SH-SY5Y (cell line): ENCODE measurements at regions not wholly inside any gene's neighbourhood (a gene's known extent, or its start where the extent isn't known, plus 50 kb on each side); places are given as distances from the start of the nearest gene placed in this dataset.

Experiments
- GATA2 ChIP-seq: IDR thresholded peaks from 2 replicates; pipeline ENCODE4 v1.6.1; 2011; ENCODE audit warnings: mild to moderate bottlenecking, low read depth, low read length
- GATA3 ChIP-seq: IDR thresholded peaks from 2 replicates; pipeline ENCODE4 v1.6.1; 2011; ENCODE audit warnings: low read depth, mild to moderate bottlenecking, low read length, moderate library complexity

DNA sequence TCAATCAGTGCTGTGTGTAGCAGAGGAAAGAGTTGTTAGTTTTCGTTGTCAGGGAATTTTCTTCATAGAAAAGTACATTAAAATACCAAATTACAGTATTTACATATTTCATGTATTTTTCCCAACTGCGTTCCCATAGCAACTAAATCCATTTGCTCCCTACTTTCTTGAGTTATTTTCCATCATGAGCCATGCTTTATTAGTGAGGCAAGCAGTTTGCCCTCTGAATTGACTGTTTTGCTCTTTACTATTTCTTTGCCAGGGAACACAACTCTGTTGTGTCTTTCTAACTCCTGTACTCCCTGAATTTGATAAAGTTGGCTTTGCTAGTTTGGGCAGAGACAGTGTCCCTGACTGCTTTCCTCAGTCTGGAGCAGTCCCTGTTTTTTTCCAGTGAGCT, 276.2 kb upstream of the SLC30A5 start:
- no peak for TF ChIP-seq GATA2
- no peak for TF ChIP-seq GATA3

- no peak for TF ChIP-seq GATA2
- TF ChIP-seq GATA3: no peak
Observed at GRCh38 chr5:68818057-68818695, 275.6 kb upstream of the SLC30A5 start.

DNA sequence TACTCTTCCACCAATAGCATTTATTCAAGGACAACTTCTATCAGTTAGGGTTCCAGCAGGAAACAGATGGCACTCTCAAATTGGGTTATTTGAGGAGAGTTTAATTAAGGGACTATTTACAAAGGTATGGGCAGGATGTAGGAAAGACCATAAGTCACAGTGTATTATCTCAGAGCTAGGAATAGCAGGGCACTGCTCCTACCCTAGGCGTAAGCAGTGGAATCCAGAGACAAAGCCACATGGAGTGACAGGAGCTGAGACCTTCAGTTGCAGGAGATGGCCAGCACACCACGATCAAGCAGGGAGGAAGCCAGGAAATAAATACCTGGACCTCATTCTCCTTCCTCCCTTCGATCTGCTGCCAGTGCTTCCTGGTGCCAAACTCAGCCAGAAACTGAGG, 274.9 kb upstream of the SLC30A5 start:
- TF ChIP-seq GATA2: no peak
- TF ChIP-seq GATA3: no peak

GRCh38 chr5:68821056-68821455, 272.8 kb upstream of the SLC30A5 start:
- TF ChIP-seq GATA3 (no peak), GATA2 (no peak)

- TF ChIP-seq GATA2 (no peak), GATA3 (no peak)
Observed at GRCh38 chr5:68822796-68823195, 271.0 kb upstream of the SLC30A5 start.

- no peak for TF ChIP-seq GATA3
- TF ChIP-seq GATA2: no peak
Observed at GRCh38 chr5:68823301-68823700, 270.5 kb upstream of the SLC30A5 start.

DNA sequence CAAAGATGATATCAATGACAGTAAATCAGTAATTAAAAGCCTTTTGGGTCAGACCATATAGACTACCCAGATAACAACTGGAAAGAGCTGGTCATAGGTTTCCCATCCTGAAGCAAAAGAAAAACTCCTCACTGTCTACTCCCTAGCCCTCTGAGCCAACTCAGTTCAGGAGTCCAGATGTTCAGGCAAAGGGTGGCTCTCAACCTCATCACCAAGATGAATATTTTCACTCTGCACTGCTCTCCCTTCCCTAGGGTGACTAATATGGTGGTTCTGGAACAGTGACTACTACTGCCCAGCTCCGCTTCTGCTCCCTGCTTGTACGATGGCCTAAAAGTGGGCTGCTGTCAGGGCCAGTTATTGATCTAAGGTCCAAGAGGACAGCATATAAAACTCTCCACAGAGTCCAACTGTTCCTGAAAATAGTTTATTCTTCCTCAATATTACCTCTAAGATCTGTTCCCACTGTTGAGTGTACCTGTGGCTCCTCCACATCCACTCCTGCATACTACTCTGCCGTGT, 263.4 kb upstream of the SLC30A5 start:
- no peak for TF ChIP-seq GATA2
- no peak for TF ChIP-seq GATA3

DNA sequence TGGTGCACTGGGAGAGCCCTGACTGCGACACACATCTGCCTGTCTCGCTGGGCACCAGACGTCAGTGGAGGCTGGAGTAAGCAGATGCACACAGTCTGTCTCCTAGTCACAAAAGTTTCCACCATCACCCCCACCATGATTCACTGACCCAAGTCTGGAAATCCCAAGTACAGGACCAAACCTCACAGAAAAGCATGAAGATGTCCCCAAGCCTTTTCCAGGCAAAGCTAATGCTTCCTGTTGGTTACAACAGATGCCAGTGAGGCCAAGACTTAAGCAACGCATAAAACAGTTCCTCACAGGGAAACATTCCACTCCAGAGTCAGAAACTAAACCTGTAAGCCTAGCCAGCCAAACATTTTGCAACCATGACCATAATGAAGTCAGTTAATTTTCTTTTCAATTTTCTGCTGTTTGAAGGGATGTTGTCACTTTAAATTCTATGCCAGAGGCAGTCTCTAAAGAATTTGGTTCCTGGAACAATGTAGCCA, 259.3 kb upstream of the SLC30A5 start:
- no peak for TF ChIP-seq GATA3
- no peak for TF ChIP-seq GATA2

- TF ChIP-seq GATA3 (no peak), GATA2 (no peak)
Observed at GRCh38 chr5:68838157-68838718, 255.6 kb upstream of the SLC30A5 start.

- TF ChIP-seq GATA2 (no peak), GATA3 (no peak; the same call in 1 of the 2 replicates)
Observed at GRCh38 chr5:68839019-68839552, 254.7 kb upstream of the SLC30A5 start.

GRCh38 chr5:68843624-68844364, 250.0 kb upstream of the SLC30A5 start:
- TF ChIP-seq GATA3: no peak
- no peak for TF ChIP-seq GATA2

DNA sequence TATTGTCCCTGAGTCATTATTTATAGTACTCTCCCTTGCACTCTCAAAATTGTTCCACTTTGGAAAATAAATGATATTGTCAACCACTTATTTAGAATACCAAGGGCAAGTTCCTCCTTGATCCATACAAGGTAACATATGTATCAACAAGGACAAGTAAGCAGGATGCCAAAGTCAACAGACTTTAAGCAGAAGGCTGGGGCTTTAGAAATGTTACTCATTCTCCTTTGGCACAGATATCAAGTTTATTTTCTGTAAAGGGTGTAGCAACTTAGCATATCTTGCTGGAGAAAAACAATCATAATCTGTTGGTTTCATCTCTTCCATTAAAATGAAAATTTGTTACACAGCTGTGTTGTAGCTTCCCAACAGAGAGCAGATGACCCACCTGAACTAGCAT, 248.7 kb upstream of the SLC30A5 start:
- TF ChIP-seq GATA3 (no peak), GATA2 (no peak)

GRCh38 chr5:68846828-68847227, 247.0 kb upstream of the SLC30A5 start:
- TF ChIP-seq GATA2 (no peak), GATA3 (no peak)

GRCh38 chr5:68848091-68848490, 245.7 kb upstream of the SLC30A5 start:
- TF ChIP-seq GATA3 (no peak), GATA2 (no peak)
